H1 (cell line): ENCODE measurements at regions not wholly inside any gene's neighbourhood (a gene's known extent, or its start where the extent isn't known, plus 50 kb on each side); places are given as distances from the start of the nearest gene placed in this dataset.

Experiments used
- CTCF ChIA-PET: fragments of 300-600 bp; sonication (Branson Sonifier 250); formaldehyde crosslinking; loops from one replicate; lab custom pipeline; 2021; ENCODE audit not compliant: partially characterized antibody; lab: Charles Lee
- POLR2A ChIA-PET: fragments of 300-600 bp; sonication (Branson Sonifier 250); formaldehyde crosslinking; loops from one replicate; lab custom pipeline; 2021; ENCODE audit warnings: inconsistent platforms; ENCODE audit not compliant: partially characterized antibody; lab: Charles Lee
- DNase-seq, 2 experiments: peaks; one replicate each; pipeline versions ENCODE4 v3.0.0 to v3.0.0-alpha.2; 2010 to 2022; ENCODE audit warnings: low spot score in 2 of 2, low read depth in 1 of 2, mixed read lengths in 1 of 2
- FAIRE-seq: peaks from 2 replicates; lab custom pipeline; 2011; peaks lifted over from hg19 to GRCh38; lab: Jason Lieb, UNC
- H2AFZ ChIP-seq: 2 replicates; pipeline ENCODE4 v1.8.1; 2012; ENCODE audit warnings: low read length, inconsistent platforms
- H2AK5ac ChIP-seq: 2 replicates; pipeline ENCODE4 v1.6.1; 2013; ENCODE audit warnings: low read depth, low read length
- H2BK120ac ChIP-seq: replicated peaks from 2 replicates; pipeline ENCODE3; 2013; ENCODE audit warnings: low read depth, low read length, inconsistent platforms
- H2BK12ac ChIP-seq: 2 replicates; pipeline ENCODE4 v1.6.1; 2013; ENCODE audit warnings: low read depth, low read length
- H2BK15ac ChIP-seq: 2 replicates; pipeline ENCODE4 v1.6.1; 2013; ENCODE audit warnings: low read length
- H2BK20ac ChIP-seq: 2 replicates; pipeline ENCODE4 v1.6.1; 2013; ENCODE audit warnings: low read length
- H2BK5ac ChIP-seq: 2 replicates; pipeline ENCODE4 v1.6.1; 2013; ENCODE audit warnings: low read depth, low read length
- H3K14ac ChIP-seq: 2 replicates; pipeline ENCODE4 v1.6.1; 2013; ENCODE audit warnings: inconsistent platforms; ENCODE audit not compliant: insufficient read length
- H3K18ac ChIP-seq: 2 replicates; pipeline ENCODE4 v1.6.1; 2013; ENCODE audit warnings: low read length; ENCODE audit errors: extremely low read depth
- H3K23ac ChIP-seq: 2 replicates; pipeline ENCODE4 v1.6.1; 2013; ENCODE audit warnings: inconsistent platforms; ENCODE audit not compliant: insufficient read length
- H3K23me2 ChIP-seq: 2 replicates; pipeline ENCODE4 v1.6.1; 2013; ENCODE audit warnings: low read depth, low read length
- H3K27ac ChIP-seq: 2 replicates; pipeline ENCODE4 v1.6.1; 2011; ENCODE audit warnings: low read depth, low read length, inconsistent platforms
- H3K27me3 ChIP-seq, 4 experiments: replicated peaks in 1 of 4; 1 replicate in 1 of 4; 2 replicates in 3 of 4; pipeline versions ENCODE4 v1.6.1 to v1.8.1; 2011 to 2013; ENCODE audit warnings: low read length in 3 of 4, mild to moderate bottlenecking in 3 of 4, inconsistent platforms in 2 of 4, mixed read lengths in 2 of 4, moderate library complexity in 1 of 4; ENCODE audit not compliant: control insufficient read depth in 3 of 4, insufficient read depth in 3 of 4; ENCODE audit errors: extremely low read depth in 1 of 4
- H3K36me3 ChIP-seq, 4 experiments: 2 replicates each; pipeline versions ENCODE4 v1.6.1 to v1.8.1; 2011 to 2013; ENCODE audit warnings: mild to moderate bottlenecking in 4 of 4, low read length in 3 of 4, moderate library complexity in 2 of 4, control low read depth in 1 of 4, inconsistent platforms in 1 of 4; ENCODE audit not compliant: insufficient read depth in 4 of 4, control insufficient read depth in 2 of 4
- H3K4ac ChIP-seq: replicated peaks from 2 replicates; pipeline ENCODE3; 2013; ENCODE audit warnings: low read length, low read depth, mixed read lengths, inconsistent platforms; ENCODE audit not compliant: insufficient read length
- H3K4me1 ChIP-seq, 4 experiments: replicated peaks in 1 of 4; 1 replicate in 1 of 4; 2 replicates in 3 of 4; pipeline versions ENCODE4 v1.6.1 to v1.8.1; 2011 to 2013; ENCODE audit warnings: low read length in 3 of 4, inconsistent platforms in 2 of 4, mixed read lengths in 1 of 4; ENCODE audit not compliant: insufficient read depth in 4 of 4, control insufficient read depth in 3 of 4
- H3K4me2 ChIP-seq, 2 experiments: 2 replicates each; pipeline versions ENCODE4 v1.6.1 to v1.8.1; 2011 to 2013; ENCODE audit warnings: low read depth in 2 of 2, low read length in 2 of 2, control low read depth in 1 of 2, inconsistent platforms in 1 of 2, mild to moderate bottlenecking in 1 of 2; ENCODE audit not compliant: insufficient read depth in 1 of 2
- H3K4me3 ChIP-seq, 4 experiments: fragments of 200-600, 300-600 bp in 1 of 4; sonication (generic), shearing (Covaris generic), sonication (Bioruptor Twin) in 1 of 4; 2 replicates each; pipeline versions ENCODE4 v1.5.1 to v1.8.1; 2011 to 2016; ENCODE audit warnings: low read length in 4 of 4, low read depth in 3 of 4, control low read depth in 2 of 4, inconsistent platforms in 2 of 4, mild to moderate bottlenecking in 2 of 4, mixed read lengths in 1 of 4, moderate library complexity in 1 of 4; ENCODE audit not compliant: insufficient read depth in 2 of 4; ENCODE audit errors: extremely low read depth in 1 of 4
- H3K56ac ChIP-seq: replicated peaks from 2 replicates; pipeline ENCODE3; 2013; ENCODE audit warnings: low read depth, mild to moderate bottlenecking, mixed read lengths, low read length, inconsistent platforms; ENCODE audit not compliant: insufficient read length
- H3K79me1 ChIP-seq: 2 replicates; pipeline ENCODE4 v1.6.1; 2013; ENCODE audit warnings: low read depth, low read length, control low read depth
- H3K79me2 ChIP-seq, 2 experiments: 2 replicates each; pipeline versions ENCODE4 v1.6.1 to v1.8.1; 2012 to 2013; ENCODE audit warnings: low read length in 2 of 2, mild to moderate bottlenecking in 2 of 2, inconsistent platforms in 1 of 2; ENCODE audit not compliant: insufficient read depth in 2 of 2, control insufficient read depth in 1 of 2
- H3K9ac ChIP-seq, 4 experiments: replicated peaks in 1 of 4; 1 replicate in 1 of 4; 2 replicates in 3 of 4; pipeline versions ENCODE4 v1.6.1 to v1.8.1; 2011 to 2013; ENCODE audit warnings: low read depth in 3 of 4, low read length in 3 of 4, control low read depth in 2 of 4, mild to moderate bottlenecking in 2 of 4, moderate library complexity in 2 of 4, inconsistent platforms in 1 of 4; ENCODE audit errors: extremely low read depth in 1 of 4
- H3K9me3 ChIP-seq, 2 experiments: 2 replicates each; pipeline versions ENCODE4 v1.6.1 to v1.8.1; 2012 to 2013; ENCODE audit warnings: mild to moderate bottlenecking in 2 of 2, moderate library complexity in 2 of 2, control low read depth in 1 of 2, inconsistent platforms in 1 of 2, low read depth in 1 of 2, low read length in 1 of 2, mixed read lengths in 1 of 2; ENCODE audit not compliant: insufficient read depth in 2 of 2
- H4K20me1 ChIP-seq, 2 experiments: replicated peaks in 1 of 2; 2 replicates each; pipeline versions ENCODE3 to v1.8.1; 2011 to 2013; ENCODE audit warnings: inconsistent platforms in 2 of 2, low read length in 2 of 2, mild to moderate bottlenecking in 1 of 2; ENCODE audit not compliant: insufficient read depth in 2 of 2, control insufficient read depth in 1 of 2
- H4K5ac ChIP-seq: 2 replicates; pipeline ENCODE4 v1.6.1; 2013; ENCODE audit warnings: low read length, low read depth, mixed read lengths, inconsistent platforms; ENCODE audit not compliant: insufficient read length
- H4K8ac ChIP-seq: 2 replicates; pipeline ENCODE4 v1.8.0; 2013; ENCODE audit warnings: mild to moderate bottlenecking, moderate library complexity, low read length, inconsistent platforms; ENCODE audit not compliant: insufficient read depth; ENCODE audit errors: extremely low read depth
- H4K91ac ChIP-seq: replicated peaks from 2 replicates; pipeline ENCODE3; 2013; ENCODE audit warnings: low read length, mixed read lengths, inconsistent platforms; ENCODE audit not compliant: insufficient read length
- CHD7 ChIP-seq: fragments of 300-600 bp; sonication (generic); IDR thresholded peaks from 2 replicates; pipeline ENCODE4 v1.7.1; 2012; ENCODE audit warnings: low read length, moderate library complexity, mild to moderate bottlenecking, inconsistent platforms; ENCODE audit not compliant: insufficient replicate concordance
- WGBS, 2 experiments: shearing (Covaris generic) in 1 of 2; methylation state at CpG; one replicate each; pipeline versions ENCODE4 v1.1.6 to v1.1.7; 2013 to 2015; ENCODE audit warnings: low lambda C conversion rate in 2 of 2, mixed read lengths in 2 of 2, inconsistent platforms in 1 of 2, low coverage in 1 of 2, missing lambda C conversion rate in 1 of 2; ENCODE audit not compliant: insufficient replicate concordance in 2 of 2, insufficient coverage in 1 of 2, insufficient read length in 1 of 2; ENCODE audit errors: extremely low coverage in 1 of 2, missing lambda C conversion rate in 1 of 2; 5-methylcytosine and 5-hydroxymethylcytosine counted together

GRCh38 chr14:30134936-30135335 lies 207.3 kb upstream of the PRKD1 start:
- H4K5ac ChIP-seq = no peak overlapping the region
- H2BK15ac ChIP-seq = no peak overlapping the region
- H3K79me1 ChIP-seq = no peaks in the 10 kb centered on the region
- no peak overlapping the region for H4K91ac ChIP-seq
- H2BK20ac ChIP-seq = no peak overlapping the region
- H3K4me1 ChIP-seq = peaks cover 0 to under 1% (median 0%) of the 10 kb centered on the region in 4 experiments; a peak in 1 of 7 replicates
- no peak overlapping the region for H2AFZ ChIP-seq
- no peak overlapping the region for H2BK12ac ChIP-seq
- no peaks in the 10 kb centered on the region for H4K20me1 ChIP-seq
- no peak overlapping the region for H3K27ac ChIP-seq
- no peak overlapping the region for H2BK5ac ChIP-seq
- H2BK120ac ChIP-seq = no peak overlapping the region
- no peak for DNase-seq
- H3K56ac ChIP-seq = no peak overlapping the region
- H3K4me3 ChIP-seq = no peak overlapping the region
- no peaks in the 10 kb centered on the region for H3K9me3 ChIP-seq
- H3K23ac ChIP-seq = no peak overlapping the region
- 95% methylated on average over 5 of the region's 5 CpGs; no CpG with 5 or more reads in 1 of the 2 experiments for WGBS, 2 experiments
- H4K8ac ChIP-seq = no peak overlapping the region
- no peak overlapping the region for H3K4ac ChIP-seq
- ChIA-PET CTCF (interaction anchor here (1.0 kb wide), 1 partner anchor 308 kb away, joined by 3 read pairs; no protein-coding TSS in a partner anchor), POLR2A (no interaction called here)
- no peak overlapping the region for H3K9ac ChIP-seq
- H3K4me2 ChIP-seq = no peak overlapping the region
- H3K79me2 ChIP-seq = no peaks in the 10 kb centered on the region
- no peak for FAIRE-seq
- H3K18ac ChIP-seq = no peak overlapping the region
- no peaks in the 10 kb centered on the region for H3K23me2 ChIP-seq
- H3K27me3 ChIP-seq = no peaks in the 10 kb centered on the region
- H3K14ac ChIP-seq = no peak overlapping the region
- no peaks in the 10 kb centered on the region for H3K36me3 ChIP-seq
- H2AK5ac ChIP-seq = no peak overlapping the region
- no peak for TF ChIP-seq CHD7
